Activated naive CD8-positive, alpha-beta T cell (primary cell): ENCODE measurements at regions not wholly inside any gene's neighbourhood (a gene's known extent, or its start where the extent isn't known, plus 50 kb on each side); places are given as distances from the start of the nearest gene placed in this dataset.

Experiments used
- H3K27ac Mint-ChIP-seq: one replicate; pipeline ENCODE4 v1.8.0; 2021; ENCODE audit warnings: mixed read lengths
- H3K27me3 Mint-ChIP-seq: one replicate; pipeline ENCODE4 v1.8.0; 2021; ENCODE audit warnings: mixed read lengths
- H3K36me3 Mint-ChIP-seq: one replicate; pipeline ENCODE4 v1.8.0; 2021; ENCODE audit warnings: mixed read lengths
- H3K4me1 Mint-ChIP-seq: one replicate; pipeline ENCODE4 v1.8.0; 2021; ENCODE audit warnings: low read depth, mixed read lengths
- H3K4me3 Mint-ChIP-seq: one replicate; pipeline ENCODE4 v1.8.0; 2021; ENCODE audit warnings: mild to moderate bottlenecking, mixed read lengths
- H3K9me3 Mint-ChIP-seq: one replicate; pipeline ENCODE4 v1.8.0; 2021; ENCODE audit warnings: low read depth, mixed read lengths

- peaks cover 12% of the 10 kb centered on the region for H3K27me3 Mint-ChIP-seq
- no peak overlapping the region for H3K4me3 Mint-ChIP-seq
- peaks cover 4% of the 10 kb centered on the region for H3K9me3 Mint-ChIP-seq
- H3K27ac Mint-ChIP-seq = no peak overlapping the region
- no peaks in the 10 kb centered on the region for H3K4me1 Mint-ChIP-seq
- H3K36me3 Mint-ChIP-seq = no peaks in the 10 kb centered on the region
These were observed 241.1 kb upstream of the ZNF507 start for GRCh38 chr19:32104153-32104849.

- H3K27me3 Mint-ChIP-seq = peaks cover 12% of the 10 kb centered on the region
- no peaks in the 10 kb centered on the region for H3K4me1 Mint-ChIP-seq
- no peak overlapping the region for H3K4me3 Mint-ChIP-seq
- no peaks in the 10 kb centered on the region for H3K36me3 Mint-ChIP-seq
- H3K9me3 Mint-ChIP-seq = peaks cover 4% of the 10 kb centered on the region
- H3K27ac Mint-ChIP-seq = no peak overlapping the region
These were observed 240.6 kb upstream of the ZNF507 start for GRCh38 chr19:32104850-32105235.

- peaks cover 12% of the 10 kb centered on the region for H3K27me3 Mint-ChIP-seq
- no peaks in the 10 kb centered on the region for H3K9me3 Mint-ChIP-seq
- H3K4me1 Mint-ChIP-seq = no peaks in the 10 kb centered on the region
- H3K4me3 Mint-ChIP-seq = no peak overlapping the region
- no peaks in the 10 kb centered on the region for H3K36me3 Mint-ChIP-seq
- no peak overlapping the region for H3K27ac Mint-ChIP-seq
These were observed 239.7 kb upstream of the ZNF507 start for GRCh38 chr19:32105527-32106310.

- no peak overlapping the region for H3K4me3 Mint-ChIP-seq
- H3K4me1 Mint-ChIP-seq = no peaks in the 10 kb centered on the region
- peaks cover 12% of the 10 kb centered on the region for H3K9me3 Mint-ChIP-seq
These were observed 223.2 kb upstream of the ZNF507 start for GRCh38 chr19:32122258-32122657.

GRCh38 chr19:32123355-32123940 is 222.0 kb upstream of the ZNF507 start:
- Mint-ChIP-seq H3K4me1 (no peaks in the 10 kb centered on the region), H3K27me3 (peaks cover 14% of the 10 kb centered on the region), H3K36me3 (no peaks in the 10 kb centered on the region), H3K4me3 (no peak overlapping the region), H3K27ac (no peak overlapping the region), H3K9me3 (peaks cover 3% of the 10 kb centered on the region)

More at GRCh38 chr19:32122258-32122657, 223.2 kb upstream of the ZNF507 start:
- Mint-ChIP-seq H3K27ac (no peak overlapping the region), H3K36me3 (no peaks in the 10 kb centered on the region), H3K27me3 (peaks cover 14% of the 10 kb centered on the region)

- no peak overlapping the region for H3K4me3 Mint-ChIP-seq
- no peaks in the 10 kb centered on the region for H3K36me3 Mint-ChIP-seq
- H3K9me3 Mint-ChIP-seq = no peaks in the 10 kb centered on the region
These were observed 220.8 kb upstream of the ZNF507 start for GRCh38 chr19:32124585-32124984.

GRCh38 chr19:32129141-32129540 is 216.3 kb upstream of the ZNF507 start:
- Mint-ChIP-seq H3K4me1 (no peaks in the 10 kb centered on the region), H3K27ac (no peak overlapping the region), H3K27me3 (peaks cover 7% of the 10 kb centered on the region), H3K9me3 (no peaks in the 10 kb centered on the region), H3K4me3 (no peak overlapping the region), H3K36me3 (no peaks in the 10 kb centered on the region)

More at GRCh38 chr19:32124585-32124984, 220.8 kb upstream of the ZNF507 start:
- no peaks in the 10 kb centered on the region for H3K4me1 Mint-ChIP-seq
- H3K27me3 Mint-ChIP-seq = peaks cover 14% of the 10 kb centered on the region
- H3K27ac Mint-ChIP-seq = no peak overlapping the region

GRCh38 chr19:32130332-32130731 is 215.1 kb upstream of the ZNF507 start:
- Mint-ChIP-seq H3K36me3 (no peaks in the 10 kb centered on the region), H3K27me3 (peaks cover 3% of the 10 kb centered on the region), H3K4me1 (no peaks in the 10 kb centered on the region), H3K27ac (no peak overlapping the region), H3K9me3 (no peaks in the 10 kb centered on the region), H3K4me3 (no peak overlapping the region)

GRCh38 chr19:32131005-32131404 is 214.4 kb upstream of the ZNF507 start:
- Mint-ChIP-seq H3K27ac (no peak overlapping the region), H3K4me1 (no peaks in the 10 kb centered on the region), H3K9me3 (no peaks in the 10 kb centered on the region), H3K36me3 (no peaks in the 10 kb centered on the region), H3K27me3 (peaks cover 3% of the 10 kb centered on the region), H3K4me3 (no peak overlapping the region)

GRCh38 chr19:32138416-32138815 is 207.0 kb upstream of the ZNF507 start:
- H3K27ac Mint-ChIP-seq = no peak overlapping the region
- H3K27me3 Mint-ChIP-seq = peaks cover under 1% of the 10 kb centered on the region
- H3K4me1 Mint-ChIP-seq = no peaks in the 10 kb centered on the region
- no peaks in the 10 kb centered on the region for H3K36me3 Mint-ChIP-seq
- H3K4me3 Mint-ChIP-seq = no peak overlapping the region
- H3K9me3 Mint-ChIP-seq = no peaks in the 10 kb centered on the region

- no peaks in the 10 kb centered on the region for H3K4me1 Mint-ChIP-seq
- H3K9me3 Mint-ChIP-seq = peaks cover 7% of the 10 kb centered on the region
- H3K4me3 Mint-ChIP-seq = no peak overlapping the region
- H3K27me3 Mint-ChIP-seq = peaks cover 1% of the 10 kb centered on the region
- H3K36me3 Mint-ChIP-seq = no peaks in the 10 kb centered on the region
- H3K27ac Mint-ChIP-seq = no peak overlapping the region
These were observed 203.4 kb upstream of the ZNF507 start for GRCh38 chr19:32141840-32142511.

- Mint-ChIP-seq H3K27ac (no peak overlapping the region), H3K9me3 (peaks cover 32% of the 10 kb centered on the region), H3K36me3 (no peaks in the 10 kb centered on the region), H3K4me3 (no peak overlapping the region), H3K4me1 (no peaks in the 10 kb centered on the region), H3K27me3 (peaks cover 1% of the 10 kb centered on the region)
These were observed 198.7 kb upstream of the ZNF507 start for GRCh38 chr19:32146664-32147063.

GRCh38 chr19:32150605-32151004 is 194.8 kb upstream of the ZNF507 start:
- Mint-ChIP-seq H3K4me1 (no peaks in the 10 kb centered on the region), H3K4me3 (no peak overlapping the region), H3K9me3 (peaks cover 32% of the 10 kb centered on the region), H3K27ac (no peak overlapping the region), H3K27me3 (no peaks in the 10 kb centered on the region), H3K36me3 (no peaks in the 10 kb centered on the region)

- H3K36me3 Mint-ChIP-seq = no peaks in the 10 kb centered on the region
- H3K4me3 Mint-ChIP-seq = no peak overlapping the region
- peaks cover 12% of the 10 kb centered on the region for H3K9me3 Mint-ChIP-seq
- no peaks in the 10 kb centered on the region for H3K4me1 Mint-ChIP-seq
- no peak overlapping the region for H3K27ac Mint-ChIP-seq
- H3K27me3 Mint-ChIP-seq = no peaks in the 10 kb centered on the region
These were observed 191.0 kb upstream of the ZNF507 start for GRCh38 chr19:32154418-32154817.
